NT2/D1 (cell line): ENCODE measurements at regions not wholly inside any gene's neighbourhood (a gene's known extent, or its start where the extent isn't known, plus 50 kb on each side); places are given as distances from the start of the nearest gene placed in this dataset.
"Not testable (repeated sequence)": the region's sequence is repeated elsewhere in the genome, so short reads cannot be mapped to it uniquely, and the experiment has no call there.

Source experiments
- DNase-seq: peaks from one replicate; pipeline ENCODE4 v3.0.0-alpha.2; 2011; ENCODE audit warnings: low read depth, low spot score
- H3K27me3 ChIP-seq: 2 replicates; pipeline ENCODE4 v1.6.0; 2011; ENCODE audit warnings: mild to moderate bottlenecking; ENCODE audit not compliant: insufficient read length, insufficient read depth
- H3K36me3 ChIP-seq: 2 replicates; pipeline ENCODE4 v1.6.1; 2011; ENCODE audit warnings: mild to moderate bottlenecking, low read length, mixed read lengths; ENCODE audit not compliant: insufficient read depth, insufficient read length
- H3K4me1 ChIP-seq: 2 replicates; pipeline ENCODE4 v1.5.1; 2011; ENCODE audit not compliant: insufficient read depth, insufficient read length
- H3K4me3 ChIP-seq: 2 replicates; pipeline ENCODE4 v1.5.1; 2011; ENCODE audit warnings: low read depth; ENCODE audit not compliant: insufficient read length
- H3K9ac ChIP-seq: 2 replicates; pipeline ENCODE4 v1.6.0; 2011; ENCODE audit warnings: low read depth; ENCODE audit not compliant: insufficient read length
- H3K9me3 ChIP-seq: 2 replicates; pipeline ENCODE4 v1.5.1; 2011; ENCODE audit warnings: mild to moderate bottlenecking, low read length; ENCODE audit not compliant: insufficient read depth
- SUZ12 ChIP-seq: IDR thresholded peaks from 2 replicates; pipeline ENCODE4 v1.6.1; 2011; ENCODE audit not compliant: insufficient read length, insufficient read depth; ENCODE audit errors: extremely low read depth
- YY1 ChIP-seq: IDR thresholded peaks from 2 replicates; pipeline ENCODE4 v1.6.1; 2011; ENCODE audit not compliant: insufficient read length, insufficient read depth
- ZNF274 ChIP-seq: IDR thresholded peaks from 2 replicates; pipeline ENCODE4 v1.6.1; 2011; ENCODE audit warnings: mild to moderate bottlenecking, low read depth, low read length

- TF ChIP-seq ZNF274: no peak
- Histone ChIP-seq H3K27me3 (no peaks in the 10 kb centered on the region), H3K9ac (no peak overlapping the region), H3K9me3 (no peaks in the 10 kb centered on the region), H3K4me3 (no peak overlapping the region), H3K36me3 (no peaks in the 10 kb centered on the region), H3K4me1 (no peaks in the 10 kb centered on the region)
- no peak for DNase-seq
Measured at GRCh38 chr5:104088876-104089778, 526.5 kb upstream of the NUDT12 start.

- Histone ChIP-seq H3K9ac (no peak overlapping the region), H3K4me1 (no peaks in the 10 kb centered on the region), H3K4me3 (no peak overlapping the region), H3K27me3 (no peaks in the 10 kb centered on the region), H3K36me3 (no peaks in the 10 kb centered on the region), H3K9me3 (no peaks in the 10 kb centered on the region)
- no peak for TF ChIP-seq ZNF274
- TF ChIP-seq YY1: no peak
- TF ChIP-seq SUZ12: no peak
- no peak for DNase-seq
Measured at GRCh38 chr5:104084896-104085295, 522.3 kb upstream of the NUDT12 start.

- H3K9ac ChIP-seq: no peak overlapping the region
- DNase-seq: no peak
Measured at GRCh38 chr5:104082754-104083153, 520.2 kb upstream of the NUDT12 start.

GRCh38 chr5:104081232-104081631 lies 518.6 kb upstream of the NUDT12 start:
- no peaks in the 10 kb centered on the region for H3K36me3 ChIP-seq
- no peak overlapping the region for H3K9ac ChIP-seq
- H3K27me3 ChIP-seq: no peaks in the 10 kb centered on the region
- no peak overlapping the region for H3K4me3 ChIP-seq
- no peak for TF ChIP-seq ZNF274
- no peaks in the 10 kb centered on the region for H3K9me3 ChIP-seq
- no peaks in the 10 kb centered on the region for H3K4me1 ChIP-seq
- no peak for DNase-seq

More at GRCh38 chr5:104082754-104083153, 520.2 kb upstream of the NUDT12 start:
- Histone ChIP-seq H3K36me3 (no peaks in the 10 kb centered on the region), H3K9me3 (no peaks in the 10 kb centered on the region), H3K4me3 (no peak overlapping the region), H3K4me1 (no peaks in the 10 kb centered on the region), H3K27me3 (no peaks in the 10 kb centered on the region)
- TF ChIP-seq SUZ12: no peak
- TF ChIP-seq YY1: no peak
- TF ChIP-seq ZNF274: no peak

- TF ChIP-seq SUZ12 (no peak), YY1 (no peak), ZNF274 (no peak)
- Histone ChIP-seq H3K4me1 (no peaks in the 10 kb centered on the region), H3K9me3 (no peaks in the 10 kb centered on the region), H3K4me3 (no peak overlapping the region), H3K9ac (no peak overlapping the region), H3K27me3 (no peaks in the 10 kb centered on the region), H3K36me3 (no peaks in the 10 kb centered on the region)
- no peak for DNase-seq
Measured at GRCh38 chr5:104080646-104081175, 518.1 kb upstream of the NUDT12 start.

GRCh38 chr5:104079861-104080645 lies 517.5 kb upstream of the NUDT12 start:
- not testable (repeated sequence) for H3K4me3 ChIP-seq, H3K9ac ChIP-seq, H3K9me3 ChIP-seq, H3K36me3 ChIP-seq, H3K4me1 ChIP-seq, H3K27me3 ChIP-seq, DNase-seq

GRCh38 chr5:104071887-104072286 lies 509.3 kb upstream of the NUDT12 start:
- H3K36me3 ChIP-seq: no peaks in the 10 kb centered on the region
- no peak for DNase-seq
- H3K4me1 ChIP-seq: no peaks in the 10 kb centered on the region
- TF ChIP-seq YY1 (no peak), SUZ12 (no peak), ZNF274 (no peak)
- H3K27me3 ChIP-seq: no peaks in the 10 kb centered on the region
- H3K9me3 ChIP-seq: 0 out of 2 replicates have a peak, but pooled peaks cover 5% of the 10 kb centered on the region
- H3K9ac ChIP-seq: no peak overlapping the region
- H3K4me3 ChIP-seq: no peak overlapping the region
